ENCODE measurements at regions not wholly inside any gene's neighbourhood (a gene's known extent, or its start where the extent isn't known, plus 50 kb on each side); places are given as distances from the start of the nearest gene placed in this dataset.

DNA sequence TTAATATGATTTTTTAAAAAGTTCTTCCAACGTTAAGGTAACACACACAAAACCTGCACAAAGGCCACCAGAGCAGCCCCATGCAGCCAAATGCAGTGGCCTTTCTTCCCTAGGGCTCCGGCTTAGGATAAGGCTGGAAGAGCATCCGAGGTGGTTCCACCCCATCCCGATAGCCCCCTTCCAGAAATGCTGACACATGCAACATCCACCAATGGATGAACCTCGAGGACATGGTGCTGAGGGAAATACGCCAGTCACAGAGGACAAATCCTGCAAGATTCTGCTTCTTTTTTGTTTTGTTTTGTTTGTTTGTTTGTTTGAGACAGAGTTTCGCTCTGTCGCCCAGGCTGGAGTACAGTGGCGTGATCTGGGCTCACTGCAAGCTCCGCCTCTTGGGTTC is 199.3 kb upstream of the NSMCE3 start:
- TF ChIP-seq, protein P1, sequence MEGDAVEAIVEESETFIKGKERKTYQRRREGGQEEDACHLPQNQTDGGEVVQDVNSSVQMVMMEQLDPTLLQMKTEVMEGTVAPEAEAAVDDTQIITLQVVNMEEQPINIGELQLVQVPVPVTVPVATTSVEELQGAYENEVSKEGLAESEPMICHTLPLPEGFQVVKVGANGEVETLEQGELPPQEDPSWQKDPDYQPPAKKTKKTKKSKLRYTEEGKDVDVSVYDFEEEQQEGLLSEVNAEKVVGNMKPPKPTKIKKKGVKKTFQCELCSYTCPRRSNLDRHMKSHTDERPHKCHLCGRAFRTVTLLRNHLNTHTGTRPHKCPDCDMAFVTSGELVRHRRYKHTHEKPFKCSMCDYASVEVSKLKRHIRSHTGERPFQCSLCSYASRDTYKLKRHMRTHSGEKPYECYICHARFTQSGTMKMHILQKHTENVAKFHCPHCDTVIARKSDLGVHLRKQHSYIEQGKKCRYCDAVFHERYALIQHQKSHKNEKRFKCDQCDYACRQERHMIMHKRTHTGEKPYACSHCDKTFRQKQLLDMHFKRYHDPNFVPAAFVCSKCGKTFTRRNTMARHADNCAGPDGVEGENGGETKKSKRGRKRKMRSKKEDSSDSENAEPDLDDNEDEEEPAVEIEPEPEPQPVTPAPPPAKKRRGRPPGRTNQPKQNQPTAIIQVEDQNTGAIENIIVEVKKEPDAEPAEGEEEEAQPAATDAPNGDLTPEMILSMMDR (IDR thresholded peaks at IDR 0.05; ENCODE audit: low read length), result no peak
- no peak for TF ChIP-seq EZH2 (IDR thresholded peaks at IDR 0.05; ENCODE audit: borderline replicate concordance, low read length)
